ENCODE measurements at regions not wholly inside any gene's neighbourhood (a gene's known extent, or its start where the extent isn't known, plus 50 kb on each side); places are given as distances from the start of the nearest gene placed in this dataset.

DNA sequence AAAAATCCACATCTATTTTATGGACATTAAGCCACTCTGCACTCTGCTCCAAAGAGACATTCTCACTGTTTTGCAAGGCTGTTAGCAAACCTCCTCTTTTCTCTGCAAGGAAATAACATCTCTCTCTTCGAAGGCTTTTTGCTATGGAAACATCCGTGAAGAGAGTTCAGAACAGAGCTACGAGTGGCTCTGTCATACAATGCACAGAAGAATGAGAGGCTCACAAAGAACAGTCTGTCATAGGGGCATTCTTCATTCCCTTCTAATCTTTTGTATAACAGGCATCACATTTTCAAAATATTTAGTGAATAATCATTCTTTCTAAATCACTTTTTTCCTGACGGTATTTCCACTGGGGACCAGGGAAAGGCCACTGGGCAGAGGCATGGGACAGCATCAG lies 346.1 kb downstream of the IRS2 start:
- Histone ChIP-seq H3K36me3 (ENCODE audit: low read depth) (no peaks in the 10 kb centered on the region), H3K9me2 (ENCODE audit: insufficient read depth) (no peaks in the 10 kb centered on the region), H3K27me3 (replicated peaks; ENCODE audit: insufficient read depth) (peaks cover 29% of the 10 kb centered on the region), H3K9me3 (ENCODE audit: low read depth) (no peaks in the 10 kb centered on the region), H4K20me1 (ENCODE audit: insufficient read depth) (no peaks in the 10 kb centered on the region), H3K27ac (no peak overlapping the region), H3K9ac (no peak overlapping the region), H3K4me3 (no peak overlapping the region), H2AFZ (no peak overlapping the region), H3F3A (ENCODE audit: insufficient read depth) (no peaks in the 10 kb centered on the region), H3K79me2 (ENCODE audit: insufficient read depth) (no peaks in the 10 kb centered on the region), H3K4me1 (ENCODE audit: insufficient read depth) (no peaks in the 10 kb centered on the region), H3K4me2 (ENCODE audit: unreplicated experiment) (no peak overlapping the region)
- TF ChIP-seq EZH2phosphoT487 (IDR thresholded peaks at IDR 0.05; ENCODE audit: insufficient read depth, low read depth) (no peak), EZH2 (IDR thresholded peaks at IDR 0.05; ENCODE audit: insufficient read depth, poor library complexity, severe bottlenecking) (no peak)
- WGBS, 2 experiments (ENCODE audit: low coverage in 1 of 2, low lambda C conversion rate in 2 of 2, missing lambda C conversion rate in 2 of 2), result 14 to 18% methylated on average over 4 of the region's 4 CpGs
- in situ Hi-C loops (cut with MboI), result no loop called here
- no peak for DNase-seq

DNA sequence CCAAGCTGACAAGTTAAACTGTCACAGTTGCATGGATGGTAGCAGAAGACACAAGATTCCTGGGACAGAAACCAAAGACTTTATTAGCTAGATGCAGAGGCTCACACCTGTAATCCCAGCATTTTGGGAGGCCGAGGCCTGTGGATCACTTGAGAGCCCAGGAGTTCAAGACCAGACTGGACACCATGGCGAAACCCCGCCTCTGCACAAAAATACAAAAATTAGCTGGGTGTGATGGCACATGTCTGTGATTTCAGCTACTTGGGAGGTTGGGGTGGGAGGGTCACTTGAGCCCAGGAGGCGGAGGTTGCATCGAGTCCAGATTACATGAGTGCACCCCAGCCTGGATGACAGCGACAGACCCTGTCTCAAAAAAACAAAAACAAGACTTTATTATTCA lies 346.6 kb downstream of the IRS2 start:
- Histone ChIP-seq H3K27ac (no peak overlapping the region), H3K4me1 (ENCODE audit: insufficient read depth) (no peaks in the 10 kb centered on the region), H3K79me2 (ENCODE audit: insufficient read depth) (no peaks in the 10 kb centered on the region), H3K4me2 (ENCODE audit: unreplicated experiment) (no peak overlapping the region), H2AFZ (no peak overlapping the region), H3K27me3 (replicated peaks; ENCODE audit: insufficient read depth) (peaks cover 29% of the 10 kb centered on the region), H3K36me3 (ENCODE audit: low read depth) (no peaks in the 10 kb centered on the region), H3K9ac (no peak overlapping the region), H3K9me2 (ENCODE audit: insufficient read depth) (no peaks in the 10 kb centered on the region), H3K9me3 (ENCODE audit: low read depth) (no peaks in the 10 kb centered on the region), H3K4me3 (no peak overlapping the region), H3F3A (ENCODE audit: insufficient read depth) (no peaks in the 10 kb centered on the region), H4K20me1 (ENCODE audit: insufficient read depth) (no peaks in the 10 kb centered on the region)
- TF ChIP-seq EZH2 (IDR thresholded peaks at IDR 0.05; ENCODE audit: insufficient read depth, poor library complexity, severe bottlenecking) (no peak), EZH2phosphoT487 (IDR thresholded peaks at IDR 0.05; ENCODE audit: insufficient read depth, low read depth) (no peak)
- WGBS, 2 experiments (ENCODE audit: low coverage in 1 of 2, low lambda C conversion rate in 2 of 2, missing lambda C conversion rate in 2 of 2), result 37 to 42% methylated on average over 6 of the region's 6 CpGs
- DNase-seq, result no peak
- in situ Hi-C loops (cut with MboI), result no loop called here

DNA sequence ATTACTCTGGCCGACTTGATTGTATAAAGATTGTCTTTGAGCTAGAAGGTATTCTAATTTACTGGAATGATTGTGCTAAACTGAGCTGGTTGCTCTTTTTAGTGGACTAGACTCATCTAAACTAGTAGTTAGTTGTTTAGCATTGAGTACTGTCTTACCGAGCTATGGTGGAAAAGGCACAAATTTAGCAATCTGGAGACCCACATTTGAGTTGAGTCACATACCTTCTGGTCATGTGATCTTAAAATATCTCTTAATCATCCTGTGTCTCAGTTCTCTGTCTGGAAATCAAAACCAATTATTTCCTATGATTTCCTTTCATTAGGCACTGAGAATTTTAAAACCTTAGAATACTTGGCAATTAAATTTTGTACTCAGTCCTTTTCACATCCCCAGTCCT lies 349.5 kb downstream of the IRS2 start:
- Histone ChIP-seq H3K36me3 (ENCODE audit: low read depth) (no peaks in the 10 kb centered on the region), H3K9ac (no peak overlapping the region), H3K9me2 (ENCODE audit: insufficient read depth) (no peaks in the 10 kb centered on the region), H3K9me3 (ENCODE audit: low read depth) (no peaks in the 10 kb centered on the region), H3K4me1 (ENCODE audit: insufficient read depth) (no peaks in the 10 kb centered on the region), H3K27ac (no peak overlapping the region), H3K79me2 (ENCODE audit: insufficient read depth) (no peaks in the 10 kb centered on the region), H3K4me3 (no peak overlapping the region), H3F3A (ENCODE audit: insufficient read depth) (no peaks in the 10 kb centered on the region), H3K27me3 (replicated peaks; ENCODE audit: insufficient read depth) (peaks cover 29% of the 10 kb centered on the region), H3K4me2 (ENCODE audit: unreplicated experiment) (no peak overlapping the region), H2AFZ (no peak overlapping the region), H4K20me1 (ENCODE audit: insufficient read depth) (no peaks in the 10 kb centered on the region)
- DNase-seq, result no peak
- in situ Hi-C loops (cut with MboI), result no loop called here
- TF ChIP-seq EZH2phosphoT487 (IDR thresholded peaks at IDR 0.05; ENCODE audit: insufficient read depth, low read depth), result no peak
- no peak for TF ChIP-seq EZH2 (IDR thresholded peaks at IDR 0.05; ENCODE audit: insufficient read depth, poor library complexity, severe bottlenecking)
- WGBS, 2 experiments (ENCODE audit: low coverage in 1 of 2, low lambda C conversion rate in 2 of 2, missing lambda C conversion rate in 2 of 2), result 33 to 36% methylated on average over 2 of the region's 2 CpGs

DNA sequence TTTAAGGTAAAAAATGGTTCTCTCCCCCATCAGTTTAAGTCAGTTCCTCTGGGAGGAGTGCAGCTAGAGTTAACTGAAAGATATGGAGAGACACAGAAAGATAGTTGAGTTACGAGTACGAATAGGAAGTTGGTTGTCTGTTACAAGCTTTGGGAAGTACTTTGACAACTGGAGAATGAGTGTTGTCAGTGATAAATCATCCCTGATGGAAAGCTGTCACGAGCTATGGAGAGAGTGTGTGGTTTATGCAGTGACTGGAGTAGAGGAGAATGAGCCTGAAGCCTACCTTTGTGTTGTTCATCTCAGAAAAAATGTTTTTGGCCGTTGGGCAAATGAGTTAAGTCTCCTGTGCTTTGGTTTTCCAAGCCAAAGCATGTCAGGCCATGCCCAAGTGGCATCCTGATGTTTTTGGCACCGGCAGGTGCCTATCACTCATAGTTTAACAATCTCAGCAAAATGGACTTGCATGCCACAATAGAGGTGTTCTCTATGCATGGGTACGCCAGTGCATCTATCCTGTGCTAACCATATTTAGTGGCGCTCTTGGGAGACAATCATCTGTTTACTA lies 350.2 kb downstream of the IRS2 start:
- Histone ChIP-seq H3F3A (ENCODE audit: insufficient read depth) (no peaks in the 10 kb centered on the region), H2AFZ (no peak overlapping the region), H3K9ac (no peak overlapping the region), H3K27me3 (replicated peaks; ENCODE audit: insufficient read depth) (peaks cover 29% of the 10 kb centered on the region), H3K79me2 (ENCODE audit: insufficient read depth) (no peaks in the 10 kb centered on the region), H3K9me3 (ENCODE audit: low read depth) (no peaks in the 10 kb centered on the region), H3K36me3 (ENCODE audit: low read depth) (no peaks in the 10 kb centered on the region), H3K4me3 (no peak overlapping the region), H3K9me2 (ENCODE audit: insufficient read depth) (no peaks in the 10 kb centered on the region), H4K20me1 (ENCODE audit: insufficient read depth) (no peaks in the 10 kb centered on the region), H3K27ac (no peak overlapping the region), H3K4me1 (ENCODE audit: insufficient read depth) (no peaks in the 10 kb centered on the region), H3K4me2 (ENCODE audit: unreplicated experiment) (no peak overlapping the region)
- WGBS, 2 experiments (ENCODE audit: low coverage in 1 of 2, low lambda C conversion rate in 2 of 2, missing lambda C conversion rate in 2 of 2), result 39 to 41% methylated on average over 7 of the region's 7 CpGs
- DNase-seq, result no peak
- TF ChIP-seq EZH2phosphoT487 (IDR thresholded peaks at IDR 0.05; ENCODE audit: insufficient read depth, low read depth) (no peak), EZH2 (IDR thresholded peaks at IDR 0.05; ENCODE audit: insufficient read depth, poor library complexity, severe bottlenecking) (no peak)
- in situ Hi-C loops (cut with MboI), result no loop called here

DNA sequence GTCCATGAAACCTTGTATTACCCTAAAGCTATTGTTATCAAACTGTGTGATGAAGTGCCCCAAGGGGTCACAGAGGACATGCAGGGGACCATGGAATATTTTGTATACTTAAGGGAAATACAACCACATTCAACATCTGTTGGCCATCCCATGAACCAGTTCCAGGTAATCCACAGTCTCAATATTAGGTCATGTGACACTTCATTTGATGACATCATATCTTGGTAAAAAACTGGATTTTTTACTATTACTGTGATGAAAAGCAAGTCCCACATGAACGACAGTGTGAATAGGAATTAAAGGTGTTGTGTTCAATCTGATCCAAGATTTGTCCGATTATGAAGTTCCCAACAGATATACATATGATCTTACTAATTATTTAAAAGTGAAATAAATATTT lies 355.2 kb downstream of the IRS2 start:
- H3K79me2 ChIP-seq (ENCODE audit: insufficient read depth), result no peaks in the 10 kb centered on the region
- no peak overlapping the region for H3K9ac ChIP-seq
- DNase-seq, result no peak
- 21 to 26% methylated on average over 2 of the region's 2 CpGs for WGBS, 2 experiments (ENCODE audit: low coverage in 1 of 2, low lambda C conversion rate in 2 of 2, missing lambda C conversion rate in 2 of 2)
- H3K9me2 ChIP-seq (ENCODE audit: insufficient read depth), result no peaks in the 10 kb centered on the region
- no peak overlapping the region for H2AFZ ChIP-seq
- no peak for TF ChIP-seq EZH2phosphoT487 (IDR thresholded peaks at IDR 0.05; ENCODE audit: insufficient read depth, low read depth)
- no peak for TF ChIP-seq EZH2 (IDR thresholded peaks at IDR 0.05; ENCODE audit: insufficient read depth, poor library complexity, severe bottlenecking)
- H3K4me1 ChIP-seq (ENCODE audit: insufficient read depth), result no peaks in the 10 kb centered on the region
- no peaks in the 10 kb centered on the region for H4K20me1 ChIP-seq (ENCODE audit: insufficient read depth)
- no peak overlapping the region for H3K27ac ChIP-seq
- no peaks in the 10 kb centered on the region for H3K9me3 ChIP-seq (ENCODE audit: low read depth)
- no peaks in the 10 kb centered on the region for H3K36me3 ChIP-seq (ENCODE audit: low read depth)
- in situ Hi-C loops (cut with MboI), result no loop called here
- H3K4me3 ChIP-seq, result no peak overlapping the region
- H3K4me2 ChIP-seq (ENCODE audit: unreplicated experiment), result no peak overlapping the region
- no peaks in the 10 kb centered on the region for H3F3A ChIP-seq (ENCODE audit: insufficient read depth)
- H3K27me3 ChIP-seq (replicated peaks; ENCODE audit: insufficient read depth), result peaks cover 12% of the 10 kb centered on the region; the same call in 1 of the 2 replicates
